Hepatocyte (in vitro differentiated cells): ENCODE measurements at regions not wholly inside any gene's neighbourhood (a gene's known extent, or its start where the extent isn't known, plus 50 kb on each side); places are given as distances from the start of the nearest gene placed in this dataset.

ENCODE experiments used
- DNase-seq: peaks from one replicate; pipeline ENCODE4 v3.0.0-alpha.2; 2016; ENCODE audit warnings: low spot score
- H2AFZ ChIP-seq: fragments of 200-600 bp; sonication (generic); 2 replicates; pipeline ENCODE4 v1.6.0; 2016; ENCODE audit warnings: antibody characterized with exemption, mild to moderate bottlenecking
- H3K27ac ChIP-seq: fragments of 200-600 bp; sonication (generic); 2 replicates; pipeline ENCODE4 v1.5.1; 2016; ENCODE audit warnings: mild to moderate bottlenecking
- H3K27me3 ChIP-seq: fragments of 200-600 bp; sonication (generic); 2 replicates; pipeline ENCODE4 v1.6.1; 2016
- H3K36me3 ChIP-seq: fragments of 200-600 bp; sonication (generic); replicated peaks from 2 replicates; pipeline ENCODE4 v1.5.1; 2016; ENCODE audit warnings: low read depth; ENCODE audit not compliant: insufficient read depth
- H3K4me1 ChIP-seq: fragments of 200-600 bp; sonication (generic); 2 replicates; pipeline ENCODE4 v1.5.1; 2016; ENCODE audit warnings: mild to moderate bottlenecking, moderate library complexity; ENCODE audit not compliant: insufficient read depth
- H3K4me2 ChIP-seq: fragments of 200-600 bp; sonication (generic); 2 replicates; pipeline ENCODE4 v1.6.0; 2016
- H3K4me3 ChIP-seq: fragments of 200-600 bp; sonication (generic); 2 replicates; pipeline ENCODE4 v1.5.1; 2016; ENCODE audit warnings: mild to moderate bottlenecking
- H3K79me2 ChIP-seq: fragments of 200-600 bp; sonication (generic); 2 replicates; pipeline ENCODE4 v1.6.0; 2017; ENCODE audit warnings: mild to moderate bottlenecking
- H3K9me2 ChIP-seq: fragments of 200-600 bp; sonication (generic); replicated peaks from 2 replicates; pipeline ENCODE4 v1.6.0; 2017; ENCODE audit warnings: mild to moderate bottlenecking; ENCODE audit not compliant: insufficient read depth
- H3K9me3 ChIP-seq: fragments of 200-600 bp; sonication (generic); 2 replicates; pipeline ENCODE4 v1.5.1; 2016; ENCODE audit warnings: low read depth, mild to moderate bottlenecking
- H4K20me1 ChIP-seq: fragments of 200-600 bp; sonication (generic); 2 replicates; pipeline ENCODE4 v1.6.0; 2016; ENCODE audit warnings: mild to moderate bottlenecking; ENCODE audit not compliant: insufficient read depth, poor library complexity, severe bottlenecking
- EZH2 ChIP-seq: fragments of 200-600 bp; sonication (generic); IDR thresholded peaks from 2 replicates; pipeline ENCODE4 v1.6.1; 2016; ENCODE audit warnings: antibody characterized with exemption, mild to moderate bottlenecking, borderline replicate concordance
- EZH2phosphoT487 ChIP-seq: fragments of 200-600 bp; sonication (generic); IDR thresholded peaks from one replicate; pipeline ENCODE4 v1.6.1; 2018; ENCODE audit warnings: antibody characterized with exemption, mild to moderate bottlenecking, low read depth, moderate library complexity; ENCODE audit not compliant: unreplicated experiment, severe bottlenecking
- WGBS: methylation state at CpG from one replicate; pipeline ENCODE4 v1.1.6; 2016; ENCODE audit warnings: low lambda C conversion rate; ENCODE audit errors: missing lambda C conversion rate; 5-methylcytosine and 5-hydroxymethylcytosine counted together
- TF ChIP-seq, protein P1 (sequence below): fragments of 200-600 bp; sonication (generic); IDR thresholded peaks from 2 replicates; pipeline ENCODE4 v1.5.1; 2016; ENCODE audit warnings: antibody characterized with exemption, mild to moderate bottlenecking; ENCODE audit not compliant: poor library complexity

DNA sequence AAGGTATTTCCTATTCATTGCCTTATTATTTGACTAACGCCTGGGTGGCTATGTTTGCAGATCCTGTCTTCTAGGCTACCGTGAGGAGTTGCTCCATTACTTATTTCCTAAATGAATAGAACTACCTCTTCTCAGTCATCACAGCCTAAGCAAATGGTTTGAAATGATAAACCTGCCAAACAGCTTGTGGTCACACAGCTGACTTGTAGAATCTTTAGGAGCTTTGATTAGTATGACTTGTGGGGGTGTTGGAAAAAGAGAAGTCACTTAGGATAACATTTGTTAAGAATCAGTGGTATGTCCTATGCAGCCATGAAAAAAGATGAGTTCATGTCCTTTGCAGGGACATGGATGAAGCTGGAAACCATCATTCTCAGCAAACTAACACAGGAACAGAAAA, 169.3 kb downstream of the PPARGC1A start:
- Histone ChIP-seq H3K9me2 (no peaks in the 10 kb centered on the region), H3K4me1 (no peaks in the 10 kb centered on the region), H3K79me2 (no peaks in the 10 kb centered on the region), H3K4me3 (no peak overlapping the region), H3K9me3 (no peaks in the 10 kb centered on the region), H4K20me1 (no peaks in the 10 kb centered on the region), H2AFZ (no peak overlapping the region), H3K27ac (no peak overlapping the region), H3K4me2 (no peak overlapping the region), H3K36me3 (no peaks in the 10 kb centered on the region), H3K27me3 (no peaks in the 10 kb centered on the region)
- DNase-seq = no peak
- 60% methylated on average over 2 of the region's 2 CpGs for WGBS
- TF ChIP-seq EZH2 = no peak

DNA sequence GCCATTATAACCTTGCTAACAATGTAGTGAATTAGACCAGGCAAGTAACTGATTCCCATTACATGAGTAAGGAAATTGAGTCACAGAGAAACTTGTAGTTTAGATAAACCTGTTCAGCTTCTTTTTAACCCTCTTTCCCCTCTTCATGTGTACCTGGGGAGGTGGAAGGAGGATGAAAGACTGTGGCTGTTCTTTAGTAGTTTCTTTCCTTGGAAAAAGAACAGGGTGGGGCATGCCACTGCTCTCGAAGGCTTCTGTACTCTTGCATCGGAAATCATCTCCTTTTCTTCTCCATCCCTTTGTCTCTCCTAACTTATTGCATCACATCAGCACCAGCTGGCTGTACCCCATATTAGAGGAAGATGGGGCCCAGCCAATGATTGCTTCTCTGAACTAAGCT, 171.4 kb downstream of the PPARGC1A start:
- Histone ChIP-seq H3K9me2 (no peaks in the 10 kb centered on the region), H3K4me3 (no peak overlapping the region), H3K27me3 (no peaks in the 10 kb centered on the region), H4K20me1 (no peaks in the 10 kb centered on the region), H3K4me2 (no peak overlapping the region), H3K4me1 (no peaks in the 10 kb centered on the region), H3K79me2 (no peaks in the 10 kb centered on the region), H3K27ac (no peak overlapping the region), H3K36me3 (no peaks in the 10 kb centered on the region), H2AFZ (no peak overlapping the region), H3K9me3 (no peaks in the 10 kb centered on the region)
- TF ChIP-seq EZH2 (no peak), EZH2phosphoT487 (no peak)
- TF ChIP-seq, protein P1, sequence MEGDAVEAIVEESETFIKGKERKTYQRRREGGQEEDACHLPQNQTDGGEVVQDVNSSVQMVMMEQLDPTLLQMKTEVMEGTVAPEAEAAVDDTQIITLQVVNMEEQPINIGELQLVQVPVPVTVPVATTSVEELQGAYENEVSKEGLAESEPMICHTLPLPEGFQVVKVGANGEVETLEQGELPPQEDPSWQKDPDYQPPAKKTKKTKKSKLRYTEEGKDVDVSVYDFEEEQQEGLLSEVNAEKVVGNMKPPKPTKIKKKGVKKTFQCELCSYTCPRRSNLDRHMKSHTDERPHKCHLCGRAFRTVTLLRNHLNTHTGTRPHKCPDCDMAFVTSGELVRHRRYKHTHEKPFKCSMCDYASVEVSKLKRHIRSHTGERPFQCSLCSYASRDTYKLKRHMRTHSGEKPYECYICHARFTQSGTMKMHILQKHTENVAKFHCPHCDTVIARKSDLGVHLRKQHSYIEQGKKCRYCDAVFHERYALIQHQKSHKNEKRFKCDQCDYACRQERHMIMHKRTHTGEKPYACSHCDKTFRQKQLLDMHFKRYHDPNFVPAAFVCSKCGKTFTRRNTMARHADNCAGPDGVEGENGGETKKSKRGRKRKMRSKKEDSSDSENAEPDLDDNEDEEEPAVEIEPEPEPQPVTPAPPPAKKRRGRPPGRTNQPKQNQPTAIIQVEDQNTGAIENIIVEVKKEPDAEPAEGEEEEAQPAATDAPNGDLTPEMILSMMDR = no peak
- DNase-seq = no peak
- WGBS = 88% methylated on average over 2 of the region's 2 CpGs

DNA sequence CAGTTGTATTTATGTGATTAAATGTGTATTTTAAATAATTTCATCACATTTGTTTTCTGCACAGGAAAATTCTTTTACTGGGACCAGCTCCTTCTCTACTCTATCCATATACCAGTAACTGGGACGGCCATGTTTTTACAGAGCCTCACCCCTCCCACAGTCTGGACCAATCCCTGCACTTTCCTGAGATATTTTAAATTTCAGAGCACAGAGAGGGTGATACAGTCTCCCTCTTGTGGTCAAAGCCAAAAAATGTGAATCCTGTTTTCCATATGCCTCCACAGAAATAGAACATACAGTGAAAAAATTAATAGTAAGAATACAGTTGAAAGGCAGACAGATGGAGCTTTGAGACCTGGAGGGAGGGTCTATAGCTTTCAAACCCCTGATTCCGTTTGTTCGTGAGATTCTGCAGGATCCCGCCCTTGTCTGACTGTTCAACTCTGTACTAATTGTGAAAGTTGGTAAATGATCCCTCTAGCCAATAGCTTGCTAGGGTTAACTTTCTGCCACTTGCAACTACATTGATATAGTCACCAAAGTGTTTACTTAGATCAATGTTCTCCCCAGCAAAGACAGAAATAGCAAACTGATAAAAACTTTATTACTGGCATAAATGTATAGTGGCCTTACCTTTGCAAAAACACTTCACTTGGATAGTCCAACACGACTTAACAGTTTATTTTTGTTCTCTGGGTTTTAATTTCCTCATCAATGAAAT, 172.2 kb downstream of the PPARGC1A start:
- TF ChIP-seq, protein P1 = peak; percentile 51
- no peak for TF ChIP-seq EZH2phosphoT487

DNA sequence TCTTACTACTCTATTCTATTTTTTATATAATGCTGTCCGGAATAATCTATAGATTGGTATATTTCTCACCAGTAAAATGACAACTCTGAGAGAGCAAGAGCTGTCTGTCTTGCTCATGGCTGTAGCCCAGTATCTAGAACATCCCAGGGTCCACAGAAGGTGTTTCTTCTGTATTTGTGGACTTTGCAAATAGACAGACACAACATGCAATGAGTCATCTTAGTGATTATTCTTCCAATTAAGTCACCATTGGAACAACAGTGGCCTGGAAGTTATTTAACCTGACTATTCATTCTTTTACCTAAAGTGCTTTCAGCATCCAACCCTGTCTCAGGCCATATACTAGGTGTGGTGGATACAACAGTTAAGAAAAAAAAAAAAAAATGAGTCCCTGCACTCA, 179.5 kb downstream of the PPARGC1A start:
- H3K36me3 ChIP-seq = no peaks in the 10 kb centered on the region
- WGBS = 94% methylated on average over 1 of the region's 1 CpG

More for the DNA sequence above, 172.2 kb downstream of the PPARGC1A start:
- H3K4me3 ChIP-seq = no peak overlapping the region
- DNase-seq = peak; percentile 18
- WGBS = 88% methylated on average over 5 of the region's 5 CpGs
- no peaks in the 10 kb centered on the region for H3K27me3 ChIP-seq
- H4K20me1 ChIP-seq = no peaks in the 10 kb centered on the region
- no peaks in the 10 kb centered on the region for H3K36me3 ChIP-seq
- no peak overlapping the region for H2AFZ ChIP-seq
- no peaks in the 10 kb centered on the region for H3K9me3 ChIP-seq
- no peaks in the 10 kb centered on the region for H3K79me2 ChIP-seq
- no peak overlapping the region for H3K27ac ChIP-seq
- H3K9me2 ChIP-seq = no peaks in the 10 kb centered on the region
- H3K4me2 ChIP-seq = no peak overlapping the region
- no peaks in the 10 kb centered on the region for H3K4me1 ChIP-seq

More for the DNA sequence above, 179.5 kb downstream of the PPARGC1A start:
- Histone ChIP-seq H4K20me1 (no peaks in the 10 kb centered on the region), H3K27me3 (no peaks in the 10 kb centered on the region), H2AFZ (no peak overlapping the region), H3K79me2 (no peaks in the 10 kb centered on the region), H3K4me2 (no peak overlapping the region), H3K27ac (no peak overlapping the region), H3K4me3 (no peak overlapping the region), H3K9me2 (no peaks in the 10 kb centered on the region), H3K4me1 (no peaks in the 10 kb centered on the region), H3K9me3 (no peaks in the 10 kb centered on the region)
- TF ChIP-seq EZH2phosphoT487 = no peak
- TF ChIP-seq, protein P1 = no peak
- no peak for TF ChIP-seq EZH2
- no peak for DNase-seq
